HCT116 (cell line): ENCODE measurements at regions not wholly inside any gene's neighbourhood (a gene's known extent, or its start where the extent isn't known, plus 50 kb on each side); places are given as distances from the start of the nearest gene placed in this dataset.
"Not testable (repeated sequence)": the region's sequence is repeated elsewhere in the genome, so short reads cannot be mapped to it uniquely, and the experiment has no call there.

Source experiments
- ATAC-seq: fragments of 200-7000 bp; cut with Tn5 transposase; 2 replicates; pipeline ENCODE4 v1.9.1; 2020; ENCODE audit warnings: mild to moderate bottlenecking, moderate library complexity
- BruUV-seq: library from RNA; stranded (reverse); fragments of 400-500 nt; replicated peaks from 2 replicates; lab custom pipeline; 2021; lab: Mats Ljungman, UMichigan
- CTCF ChIA-PET: fragments of 300-600 bp; sonication (Branson Sonifier 250); formaldehyde crosslinking; loops from one replicate; lab custom pipeline; 2021; ENCODE audit warnings: antibody characterized with exemption; lab: Charles Lee
- POLR2A ChIA-PET: fragments of 300-600, 350-600 bp; sonication (Branson Sonifier 250); formaldehyde crosslinking; loops from one replicate; lab custom pipeline; 2021; ENCODE audit warnings: antibody characterized with exemption; lab: Charles Lee
- RAD21 ChIA-PET, 2 experiments: fragments of 300-600 bp; sonication (Branson Sonifier 250); formaldehyde crosslinking; loops; one replicate each; lab custom pipeline; 2023; ENCODE audit warnings: low total read pairs in 2 of 2; ENCODE audit not compliant: uncharacterized antibody in 2 of 2, unreplicated experiment in 2 of 2, low non-redundant PET in 1 of 2; lab: Charles Lee
- DNase-seq: peaks from one replicate; pipeline ENCODE4 v3.0.0-alpha.2; 2010; ENCODE audit warnings: low read depth, low spot score
- H2AFZ ChIP-seq: fragments of 200-600 bp; shearing (Covaris generic), sonication (generic); 2 replicates; pipeline ENCODE4 v1.6.1; 2017; ENCODE audit warnings: low read depth, mixed run types, mixed read lengths, antibody characterized with exemption, low read length; ENCODE audit not compliant: poor library complexity, severe bottlenecking
- H3K27ac ChIP-seq: 2 replicates; pipeline ENCODE4 v1.5.1; 2012; ENCODE audit warnings: low read depth, low read length
- H3K27me3 ChIP-seq: fragments of 200-600 bp; sonication (generic); 2 replicates; pipeline ENCODE4 v1.6.1; 2016; ENCODE audit warnings: mixed run types, low read length, mixed read lengths; ENCODE audit not compliant: insufficient read depth
- H3K36me3 ChIP-seq, 2 experiments: fragments of 200-500 bp in 1 of 2; fragments of 200-600 bp in 1 of 2; sonication (Bioruptor generic) in 1 of 2; sonication (generic) in 1 of 2; 2 replicates each; pipeline versions ENCODE4 v1.5.1 to v1.6.1; 2014 to 2016; ENCODE audit warnings: low read length in 2 of 2, inconsistent platforms in 1 of 2, mixed read lengths in 1 of 2, mixed run types in 1 of 2; ENCODE audit not compliant: insufficient read depth in 2 of 2, control insufficient read depth in 1 of 2
- H3K4me1 ChIP-seq, 2 experiments: fragments of 200-600 bp in 1 of 2; sonication (generic) in 1 of 2; 2 replicates each; pipeline versions ENCODE4 v1.5.1 to v1.6.1; 2012 to 2017; ENCODE audit warnings: low read length in 2 of 2, inconsistent platforms in 1 of 2, mild to moderate bottlenecking in 1 of 2, mixed read lengths in 1 of 2, mixed run types in 1 of 2, moderate library complexity in 1 of 2; ENCODE audit not compliant: insufficient read depth in 2 of 2, control insufficient read depth in 1 of 2
- H3K4me2 ChIP-seq: fragments of 200-600 bp; sonication (generic); 2 replicates; pipeline ENCODE4 v1.6.1; 2017; ENCODE audit warnings: mixed run types, low read length, mixed read lengths
- H3K4me3 ChIP-seq, 2 experiments: fragments of 200-600 bp in 1 of 2; sonication (generic) in 1 of 2; replicated peaks in 1 of 2; 2 replicates each; pipeline ENCODE4 v1.5.1; 2011 to 2016; ENCODE audit warnings: low read length in 2 of 2, control low read depth in 1 of 2, low read depth in 1 of 2, mild to moderate bottlenecking in 1 of 2, mixed read lengths in 1 of 2, mixed run types in 1 of 2
- H3K79me2 ChIP-seq: fragments of 200-600 bp; sonication (generic); 2 replicates; pipeline ENCODE4 v1.6.1; 2017; ENCODE audit warnings: mild to moderate bottlenecking, mixed run types, low read length, moderate library complexity, mixed read lengths; ENCODE audit not compliant: insufficient read depth
- H3K9ac ChIP-seq: fragments of 200-600 bp; sonication (generic); 2 replicates; pipeline ENCODE4 v1.6.1; 2016; ENCODE audit warnings: low read length, mixed read lengths
- H3K9me2 ChIP-seq: fragments of 200-600 bp; sonication (generic), shearing (Covaris generic); 2 replicates; pipeline ENCODE4 v1.6.1; 2017; ENCODE audit warnings: mixed run types, mild to moderate bottlenecking, moderate library complexity; ENCODE audit not compliant: insufficient read depth
- H3K9me3 ChIP-seq, 2 experiments: fragments of 200-500 bp in 1 of 2; fragments of 200-600 bp in 1 of 2; sonication (Bioruptor generic) in 1 of 2; sonication (generic) in 1 of 2; 2 replicates each; pipeline ENCODE4 v1.6.1; 2014 to 2017; ENCODE audit warnings: low read length in 2 of 2, mixed read lengths in 2 of 2, inconsistent platforms in 1 of 2, low read depth in 1 of 2, mild to moderate bottlenecking in 1 of 2, mixed run types in 1 of 2, moderate library complexity in 1 of 2; ENCODE audit not compliant: control insufficient read depth in 1 of 2, insufficient read depth in 1 of 2
- H4K20me1 ChIP-seq: fragments of 200-600 bp; sonication (generic), shearing (Covaris generic); 2 replicates; pipeline ENCODE4 v1.6.1; 2017; ENCODE audit warnings: mixed run types, mild to moderate bottlenecking, moderate library complexity; ENCODE audit not compliant: insufficient read depth
- CEBPB ChIP-seq: IDR thresholded peaks from 2 replicates; pipeline ENCODE4 v1.6.1; 2012; ENCODE audit warnings: low read depth
- ZBTB33 ChIP-seq: IDR thresholded peaks from 2 replicates; pipeline ENCODE4 v1.6.1; 2011; ENCODE audit warnings: mild to moderate bottlenecking, low read length, moderate library complexity; ENCODE audit not compliant: insufficient replicate concordance; ENCODE audit errors: extremely low read depth
- ZNF274 ChIP-seq: fragments of 200-500 bp; sonication (Bioruptor generic); IDR thresholded peaks from 2 replicates; pipeline ENCODE4 v1.6.1; 2014; ENCODE audit warnings: mild to moderate bottlenecking, low read depth, low read length, inconsistent platforms
- intact Hi-C: fragments of 100-400 bp; cut with micrococcal nuclease; formaldehyde crosslinking; loops from 2 replicates; pipeline ENCODE4 v1.10.0; 2022
- TF ChIP-seq, protein P1 (sequence below), 3 experiments: fragments of 200-600 bp in 1 of 3; sonication (generic) in 1 of 3; IDR thresholded peaks in 2 of 3; conservative IDR thresholded peaks in 1 of 3; 2 replicates each; pipeline ENCODE4 v1.5.1; 2012 to 2017; ENCODE audit warnings: low read depth in 2 of 3, low read length in 2 of 3, antibody characterized with exemption in 1 of 3, borderline replicate concordance in 1 of 3, control low read depth in 1 of 3, mild to moderate bottlenecking in 1 of 3, mixed read lengths in 1 of 3, mixed run types in 1 of 3, moderate library complexity in 1 of 3; ENCODE audit not compliant: insufficient read depth in 1 of 3

DNA sequence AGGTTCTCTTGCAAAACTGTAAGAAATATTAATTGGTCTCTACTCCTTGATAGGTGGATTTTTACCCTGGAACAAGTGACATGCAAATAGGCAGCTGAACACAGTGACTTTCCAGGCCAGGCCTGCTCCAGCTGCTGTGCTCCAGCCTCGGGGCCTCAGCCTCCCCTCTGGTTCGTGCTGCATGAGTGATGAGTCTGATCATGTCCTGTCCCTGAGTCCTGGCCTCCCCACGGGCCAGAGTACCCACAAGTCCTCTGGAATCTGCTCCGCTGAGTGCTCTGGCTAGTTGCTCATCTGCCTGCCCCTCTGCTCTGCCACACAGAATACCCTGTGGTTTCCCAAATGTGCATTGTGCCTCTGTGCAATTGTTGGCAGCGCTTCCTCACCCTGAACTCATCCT, 80.1 kb upstream of the PDZD8 start:
- intact Hi-C loops: no loop called here
- Histone ChIP-seq H4K20me1 (no peaks in the 10 kb centered on the region), H3K4me3 (no peak overlapping the region), H3K9me2 (no peaks in the 10 kb centered on the region), H3K27me3 (no peaks in the 10 kb centered on the region), H2AFZ (no peak overlapping the region), H3K9ac (no peak overlapping the region), H3K9me3 (no peaks in the 10 kb centered on the region), H3K4me1 (peaks cover 5 to 19% of the 10 kb centered on the region in 2 experiments), H3K79me2 (no peaks in the 10 kb centered on the region), H3K4me2 (no peak overlapping the region), H3K36me3 (no peaks in the 10 kb centered on the region), H3K27ac (no peak overlapping the region)
- no peak for ATAC-seq
- ChIA-PET CTCF (interaction anchor here (1.3 kb wide), 1 partner anchor 13 kb away, joined by 10 read pairs; no protein-coding TSS in a partner anchor), POLR2A (no interaction called here), RAD21 (no interaction called here)
- BruUV-seq: no TSS peak
- no peak for TF ChIP-seq CEBPB
- TF ChIP-seq, protein P1, sequence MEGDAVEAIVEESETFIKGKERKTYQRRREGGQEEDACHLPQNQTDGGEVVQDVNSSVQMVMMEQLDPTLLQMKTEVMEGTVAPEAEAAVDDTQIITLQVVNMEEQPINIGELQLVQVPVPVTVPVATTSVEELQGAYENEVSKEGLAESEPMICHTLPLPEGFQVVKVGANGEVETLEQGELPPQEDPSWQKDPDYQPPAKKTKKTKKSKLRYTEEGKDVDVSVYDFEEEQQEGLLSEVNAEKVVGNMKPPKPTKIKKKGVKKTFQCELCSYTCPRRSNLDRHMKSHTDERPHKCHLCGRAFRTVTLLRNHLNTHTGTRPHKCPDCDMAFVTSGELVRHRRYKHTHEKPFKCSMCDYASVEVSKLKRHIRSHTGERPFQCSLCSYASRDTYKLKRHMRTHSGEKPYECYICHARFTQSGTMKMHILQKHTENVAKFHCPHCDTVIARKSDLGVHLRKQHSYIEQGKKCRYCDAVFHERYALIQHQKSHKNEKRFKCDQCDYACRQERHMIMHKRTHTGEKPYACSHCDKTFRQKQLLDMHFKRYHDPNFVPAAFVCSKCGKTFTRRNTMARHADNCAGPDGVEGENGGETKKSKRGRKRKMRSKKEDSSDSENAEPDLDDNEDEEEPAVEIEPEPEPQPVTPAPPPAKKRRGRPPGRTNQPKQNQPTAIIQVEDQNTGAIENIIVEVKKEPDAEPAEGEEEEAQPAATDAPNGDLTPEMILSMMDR (IDR thresholded peaks at IDR 0.05 in 2 of 3, conservative IDR thresholded peaks at IDR 0.05 in 1 of 3; ENCODE audit: borderline replicate concordance in 1 of 3, insufficient read depth in 1 of 3, low read depth in 2 of 3, low read length in 2 of 3): no peak
- TF ChIP-seq ZBTB33: no peak
- DNase-seq: no peak

DNA sequence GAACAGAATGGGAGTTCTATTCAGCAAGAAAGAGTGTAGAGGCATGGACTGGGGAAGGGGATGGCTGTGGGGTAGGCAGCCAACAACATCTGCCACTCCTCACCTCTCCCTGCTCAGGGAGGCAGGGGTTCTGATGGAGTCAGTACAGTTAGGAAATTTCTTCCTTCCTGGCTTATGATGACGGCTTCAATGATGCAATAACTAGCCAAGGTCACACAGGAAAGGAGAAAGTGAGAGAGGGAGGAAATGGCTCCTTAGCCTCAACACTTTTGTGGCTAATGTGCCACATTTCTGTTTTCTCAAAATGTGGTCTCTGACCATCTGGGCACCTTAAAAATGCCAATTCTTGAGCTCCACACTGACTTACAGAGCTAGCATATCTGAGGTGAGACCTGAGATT, 79.3 kb upstream of the PDZD8 start:
- ChIA-PET CTCF (interaction anchor here (1.3 kb wide), 1 partner anchor 12 kb away, joined by 10 read pairs; no protein-coding TSS in a partner anchor), POLR2A (no interaction called here), RAD21 (no interaction called here)
- no peaks in the 10 kb centered on the region for H3K27me3 ChIP-seq
- H3K36me3 ChIP-seq: no peaks in the 10 kb centered on the region
- DNase-seq (no peak), ATAC-seq (no peak)
- H3K4me2 ChIP-seq: no peak overlapping the region
- TF ChIP-seq ZNF274: no peak
- 0 out of 2 replicates have a peak, but pooled peaks have one; percentile 33 for TF ChIP-seq CEBPB
- no peaks in the 10 kb centered on the region for H3K9me2 ChIP-seq
- no peaks in the 10 kb centered on the region for H4K20me1 ChIP-seq
- no peaks in the 10 kb centered on the region for H3K79me2 ChIP-seq
- H3K9ac ChIP-seq: no peak overlapping the region
- no peak overlapping the region for H3K27ac ChIP-seq
- H3K9me3 ChIP-seq: no peaks in the 10 kb centered on the region
- H3K4me1 ChIP-seq: peaks cover 5 to 19% of the 10 kb centered on the region in 2 experiments
- H2AFZ ChIP-seq: no peak overlapping the region
- BruUV-seq: no TSS peak
- intact Hi-C loops: no loop called here
- H3K4me3 ChIP-seq: no peak overlapping the region

- intact Hi-C loops, ATAC-seq: not testable (repeated sequence)
These were observed 78.2 kb upstream of the PDZD8 start for GRCh38 chr10:117453484-117453883.

More at GRCh38 chr10:117453484-117453883, 78.2 kb upstream of the PDZD8 start:
- H3K9ac ChIP-seq, DNase-seq, H3K36me3 ChIP-seq, H4K20me1 ChIP-seq, H3K27ac ChIP-seq, BruUV-seq, POLR2A ChIA-PET, RAD21 ChIA-PET, H3K9me2 ChIP-seq, H3K27me3 ChIP-seq, H3K79me2 ChIP-seq, H3K9me3 ChIP-seq, H3K4me2 ChIP-seq, H3K4me3 ChIP-seq, H2AFZ ChIP-seq: not testable (repeated sequence)
- peaks cover 5 to 19% of the 10 kb centered on the region in 2 experiments for H3K4me1 ChIP-seq
- CTCF ChIA-PET: interaction anchor here (1.7 to 7.9 kb wide), 3 partner anchors 11 to 236 kb away, joined by 6 to 77 read pairs (median 39); no protein-coding TSS in a partner anchor
